ENCODE measurements at regions not wholly inside any gene's neighbourhood (a gene's known extent, or its start where the extent isn't known, plus 50 kb on each side); places are given as distances from the start of the nearest gene placed in this dataset.

- intact Hi-C loops (cut with DNase I): no loop called here
- no peaks in the 10 kb centered on the region for H3K9me3 ChIP-seq
- ATAC-seq (no peak), DNase-seq (no peak)
- no peak overlapping the region for H3K27ac ChIP-seq
- no peaks in the 10 kb centered on the region for H3K4me1 ChIP-seq
- no peak for TF ChIP-seq CTCF (IDR thresholded peaks at IDR 0.05)
- H3K27me3 ChIP-seq (ENCODE audit: insufficient read depth in 3 of 3, low read length in 2 of 3): no peaks in the 10 kb centered on the region
- WGBS, 3 donors: 41 to 46% (median 43%) methylated on average over 7 of the region's 7 CpGs
- no peak overlapping the region for H3K4me3 ChIP-seq
- no peaks in the 10 kb centered on the region for H3K36me3 ChIP-seq (ENCODE audit: insufficient read depth in 1 of 2, low read depth in 1 of 2)
Measured at GRCh38 chr13:83333614-83334388, 548.5 kb downstream of the SLITRK1 start.

- intact Hi-C loops (cut with DNase I): no loop called here
- no peak for ATAC-seq
- no peaks in the 10 kb centered on the region for H3K27me3 ChIP-seq (ENCODE audit: insufficient read depth in 3 of 3, low read length in 2 of 3)
- no peaks in the 10 kb centered on the region for H3K4me1 ChIP-seq
- no peaks in the 10 kb centered on the region for H3K9me3 ChIP-seq
- DNase-seq: no peak
- TF ChIP-seq CTCF (IDR thresholded peaks at IDR 0.05): no peak
- whole genome bisulfite sequencing, 3 donors: 90 to 93% (median 90%) methylated on average over 3 of the region's 3 CpGs
- no peak overlapping the region for H3K4me3 ChIP-seq
- H3K36me3 ChIP-seq (ENCODE audit: insufficient read depth in 1 of 2, low read depth in 1 of 2): no peaks in the 10 kb centered on the region
- no peak overlapping the region for H3K27ac ChIP-seq
Measured at GRCh38 chr13:83332751-83333150, 549.5 kb downstream of the SLITRK1 start.

GRCh38 chr13:83327091-83327490 is 555.2 kb downstream of the SLITRK1 start:
- TF ChIP-seq CTCF (IDR thresholded peaks at IDR 0.05): no peak
- no peak overlapping the region for H3K27ac ChIP-seq

GRCh38 chr13:83325125-83325853 is 557.0 kb downstream of the SLITRK1 start:
- intact Hi-C loops (cut with DNase I): no loop called here
- WGBS, 3 donors: 56 to 64% (median 59%) methylated on average over 2 of the region's 2 CpGs
- H3K27me3 ChIP-seq (ENCODE audit: insufficient read depth in 3 of 3, low read length in 2 of 3): no peaks in the 10 kb centered on the region

More at GRCh38 chr13:83327091-83327490, 555.2 kb downstream of the SLITRK1 start:
- intact Hi-C loops (cut with DNase I): no loop called here
- DNase-seq: no peak
- H3K4me1 ChIP-seq: no peaks in the 10 kb centered on the region
- H3K27me3 ChIP-seq (ENCODE audit: insufficient read depth in 3 of 3, low read length in 2 of 3): no peaks in the 10 kb centered on the region
- H3K4me3 ChIP-seq: no peak overlapping the region
- no peak for ATAC-seq
- no peaks in the 10 kb centered on the region for H3K9me3 ChIP-seq
- H3K36me3 ChIP-seq (ENCODE audit: insufficient read depth in 1 of 2, low read depth in 1 of 2): no peaks in the 10 kb centered on the region
- 50 to 58% (median 53%) methylated on average over 5 of the region's 5 CpGs for WGBS, 3 donors

More at GRCh38 chr13:83325125-83325853, 557.0 kb downstream of the SLITRK1 start:
- H3K4me1 ChIP-seq: no peaks in the 10 kb centered on the region
- no peak for TF ChIP-seq CTCF (IDR thresholded peaks at IDR 0.05)
- no peak overlapping the region for H3K4me3 ChIP-seq
- no peaks in the 10 kb centered on the region for H3K9me3 ChIP-seq
- H3K36me3 ChIP-seq (ENCODE audit: insufficient read depth in 1 of 2, low read depth in 1 of 2): no peaks in the 10 kb centered on the region
- ATAC-seq (no peak), DNase-seq (no peak)
- no peak overlapping the region for H3K27ac ChIP-seq
